H9 (cell line): ENCODE measurements at regions not wholly inside any gene's neighbourhood (a gene's known extent, or its start where the extent isn't known, plus 50 kb on each side); places are given as distances from the start of the nearest gene placed in this dataset.

ENCODE experiments used
- DNase-seq: peaks from one replicate; pipeline ENCODE4 v3.0.0-alpha.2; 2017
- H2AFZ ChIP-seq: one replicate; pipeline ENCODE4 v1.6.1; 2013; ENCODE audit warnings: mild to moderate bottlenecking, low read length, control low read depth, moderate library complexity
- H2AK5ac ChIP-seq: 2 replicates; pipeline ENCODE4 v1.6.1; 2013; ENCODE audit warnings: low read length, control low read depth, mixed read lengths; ENCODE audit not compliant: insufficient read length
- H2BK120ac ChIP-seq: one replicate; pipeline ENCODE4 v1.6.1; 2013; ENCODE audit warnings: low read depth, mild to moderate bottlenecking, low read length, control low read depth, inconsistent platforms; ENCODE audit not compliant: poor library complexity, severe bottlenecking
- H2BK12ac ChIP-seq: 2 replicates; pipeline ENCODE4 v1.6.1; 2013; ENCODE audit warnings: low read length, control low read depth, mixed read lengths, low read depth; ENCODE audit not compliant: insufficient read length
- H2BK15ac ChIP-seq: 2 replicates; pipeline ENCODE4 v1.6.1; 2013; ENCODE audit warnings: low read depth, low read length, control low read depth
- H2BK20ac ChIP-seq: one replicate; pipeline ENCODE4 v1.6.1; 2013; ENCODE audit warnings: low read depth, mild to moderate bottlenecking, low read length, control low read depth, inconsistent platforms; ENCODE audit not compliant: poor library complexity, severe bottlenecking
- H2BK5ac ChIP-seq: 2 replicates; pipeline ENCODE4 v1.6.1; 2013; ENCODE audit warnings: low read length, control low read depth, mixed read lengths; ENCODE audit not compliant: insufficient read length
- H3K14ac ChIP-seq: 2 replicates; pipeline ENCODE4 v1.6.1; 2013; ENCODE audit warnings: low read length, control low read depth; ENCODE audit not compliant: insufficient read depth
- H3K18ac ChIP-seq: 2 replicates; pipeline ENCODE4 v1.6.1; 2013; ENCODE audit warnings: low read depth, mild to moderate bottlenecking, mixed read lengths, low read length, control low read depth; ENCODE audit not compliant: insufficient read length
- H3K23ac ChIP-seq: 2 replicates; pipeline ENCODE4 v1.6.1; 2013; ENCODE audit warnings: low read length, control low read depth, mixed read lengths, low read depth; ENCODE audit not compliant: insufficient read length
- H3K23me2 ChIP-seq: 2 replicates; pipeline ENCODE4 v1.6.1; 2013; ENCODE audit warnings: low read depth, mild to moderate bottlenecking, mixed read lengths, low read length, control low read depth; ENCODE audit not compliant: insufficient read length, poor library complexity, severe bottlenecking
- H3K27ac ChIP-seq: 2 replicates; pipeline ENCODE4 v1.5.1; 2013; ENCODE audit warnings: low read length, control low read depth, mixed read lengths, low read depth; ENCODE audit not compliant: insufficient read length
- H3K27me3 ChIP-seq: 2 replicates; pipeline ENCODE4 v1.6.1; 2013; ENCODE audit warnings: low read length, control low read depth, inconsistent platforms; ENCODE audit not compliant: insufficient read depth
- H3K4ac ChIP-seq: 2 replicates; pipeline ENCODE4 v1.6.1; 2013; ENCODE audit warnings: low read depth, mild to moderate bottlenecking, control low read depth, inconsistent platforms, low read length, moderate library complexity
- H3K4me1 ChIP-seq: 2 replicates; pipeline ENCODE4 v1.6.1; 2013; ENCODE audit warnings: low read length, control low read depth, inconsistent platforms; ENCODE audit not compliant: insufficient read depth
- H3K4me2 ChIP-seq: 2 replicates; pipeline ENCODE4 v1.6.1; 2013; ENCODE audit warnings: low read length, control low read depth, mixed read lengths; ENCODE audit not compliant: insufficient read length, insufficient read depth
- H3K56ac ChIP-seq: 2 replicates; pipeline ENCODE4 v1.6.1; 2013; ENCODE audit warnings: low read depth, mild to moderate bottlenecking, mixed read lengths, low read length, control low read depth; ENCODE audit not compliant: insufficient read length
- H3K79me1 ChIP-seq: 2 replicates; pipeline ENCODE4 v1.6.1; 2013; ENCODE audit warnings: low read depth, mild to moderate bottlenecking, moderate library complexity, low read length, control low read depth, inconsistent platforms; ENCODE audit not compliant: insufficient read depth, poor library complexity, severe bottlenecking
- H3K79me2 ChIP-seq: 2 replicates; pipeline ENCODE4 v1.6.1; 2013; ENCODE audit warnings: low read length, control low read depth, inconsistent platforms; ENCODE audit not compliant: insufficient read depth
- H3K9ac ChIP-seq: 2 replicates; pipeline ENCODE4 v1.6.1; 2013; ENCODE audit warnings: low read length, control low read depth, mixed read lengths; ENCODE audit not compliant: insufficient read length; ENCODE audit errors: extremely low read depth
- H3K9me3 ChIP-seq: one replicate; pipeline ENCODE4 v1.6.1; 2013; ENCODE audit warnings: low read depth, low read length, inconsistent platforms; ENCODE audit not compliant: control insufficient read depth
- H3T11ph ChIP-seq: one replicate; pipeline ENCODE4 v1.6.1; 2013; ENCODE audit warnings: mild to moderate bottlenecking, low read length, control low read depth, inconsistent platforms
- H4K20me1 ChIP-seq: one replicate; pipeline ENCODE4 v1.6.1; 2013; ENCODE audit not compliant: control insufficient read depth, insufficient read length, insufficient read depth
- H4K5ac ChIP-seq: 2 replicates; pipeline ENCODE4 v1.6.1; 2013; ENCODE audit warnings: low read depth, mild to moderate bottlenecking, mixed read lengths, low read length, control low read depth; ENCODE audit not compliant: insufficient read length
- H4K8ac ChIP-seq: replicated peaks from 2 replicates; pipeline ENCODE4 v1.6.1; 2013; ENCODE audit warnings: low read length, control low read depth, mixed read lengths, low read depth; ENCODE audit not compliant: insufficient read length
- H4K91ac ChIP-seq: 2 replicates; pipeline ENCODE4 v1.6.1; 2013; ENCODE audit warnings: low read depth, mild to moderate bottlenecking, moderate library complexity, mixed read lengths, low read length, control low read depth; ENCODE audit not compliant: insufficient read length
- H3K27ac Mint-ChIP-seq, 3 experiments: 2 replicates in 2 of 3; 3 replicates in 1 of 3; pipeline ENCODE4 v1.8.0; 2020 to 2021; ENCODE audit warnings: mixed read lengths in 3 of 3, mild to moderate bottlenecking in 1 of 3, moderate library complexity in 1 of 3
- H3K27me3 Mint-ChIP-seq: 2 replicates; pipeline ENCODE4 v1.8.0; 2021; ENCODE audit warnings: low read depth, mild to moderate bottlenecking, moderate library complexity, mixed read lengths
- H3K36me3 Mint-ChIP-seq, 3 experiments: 2 replicates in 2 of 3; 3 replicates in 1 of 3; pipeline ENCODE4 v1.8.0; 2020 to 2021; ENCODE audit warnings: low read depth in 3 of 3, mixed read lengths in 3 of 3; ENCODE audit not compliant: insufficient read depth in 1 of 3
- H3K4me1 Mint-ChIP-seq, 2 experiments: 2 replicates each; pipeline ENCODE4 v1.8.0; 2020; ENCODE audit warnings: mixed read lengths in 2 of 2
- H3K4me3 Mint-ChIP-seq, 2 experiments: 2 replicates in 1 of 2; 3 replicates in 1 of 2; pipeline ENCODE4 v1.8.0; 2020 to 2021; ENCODE audit warnings: mild to moderate bottlenecking in 2 of 2, mixed read lengths in 2 of 2, moderate library complexity in 1 of 2
- H3K9me3 Mint-ChIP-seq, 2 experiments: 2 replicates in 1 of 2; 3 replicates in 1 of 2; pipeline ENCODE4 v1.8.0; 2020; ENCODE audit warnings: mild to moderate bottlenecking in 2 of 2, mixed read lengths in 2 of 2, moderate library complexity in 1 of 2
- CTCF ChIP-seq: fragments of 200-600 bp; sonication (generic); conservative IDR thresholded peaks from 3 replicates; pipeline ENCODE4 v1.8.0; 2021; ENCODE audit warnings: antibody characterized with exemption, mild to moderate bottlenecking
- WGBS: extraction: QIAGEN DNeasy Blood & Tissue Kit; methylation state at CpG from one replicate; pipeline ENCODE4 v1.1.7; 2013; ENCODE audit warnings: missing lambda C conversion rate, low lambda C conversion rate, mixed read lengths; ENCODE audit not compliant: insufficient read length; ENCODE audit errors: extremely low coverage; 5-methylcytosine and 5-hydroxymethylcytosine counted together

DNA sequence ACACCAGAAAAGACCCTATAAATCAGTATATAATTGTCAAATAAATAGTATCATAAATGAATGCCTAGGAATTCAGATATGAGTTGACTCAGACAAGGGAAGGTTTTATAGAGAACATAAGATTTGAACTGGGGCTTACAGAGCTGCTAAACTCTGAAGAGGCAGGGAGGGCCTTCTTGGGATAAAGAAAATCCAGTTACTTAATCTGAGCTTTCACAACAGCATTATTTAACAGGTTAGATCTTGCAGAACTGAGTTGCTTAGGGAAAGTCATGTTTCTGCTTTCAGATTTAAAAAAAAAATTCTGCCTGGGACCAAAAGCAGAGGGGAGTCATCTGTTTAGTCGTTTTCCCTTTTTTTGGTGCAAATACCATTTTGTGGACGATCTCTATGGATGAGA, 594.8 kb upstream of the FZD8 start:
- Histone ChIP-seq H3K18ac (no peak overlapping the region), H2BK12ac (no peak overlapping the region), H3K27me3 (no peaks in the 10 kb centered on the region), H2BK15ac (no peak overlapping the region), H4K8ac (no peak overlapping the region), H3K9me3 (no peaks in the 10 kb centered on the region), H2BK5ac (no peak overlapping the region), H3K4ac (no peak overlapping the region), H3K14ac (no peak overlapping the region), H3K79me2 (no peaks in the 10 kb centered on the region), H2BK20ac (no peak overlapping the region), H2AFZ (no peak overlapping the region), H3K9ac (no peak overlapping the region), H3K56ac (no peak overlapping the region), H3K4me2 (no peak overlapping the region), H4K91ac (no peak overlapping the region), H3T11ph (no peak overlapping the region), H3K4me1 (no peaks in the 10 kb centered on the region), H4K20me1 (no peaks in the 10 kb centered on the region), H3K27ac (no peak overlapping the region), H2AK5ac (no peak overlapping the region), H4K5ac (no peak overlapping the region), H2BK120ac (no peak overlapping the region), H3K79me1 (no peaks in the 10 kb centered on the region), H3K23me2 (no peaks in the 10 kb centered on the region), H3K23ac (no peak overlapping the region)
- Mint-ChIP-seq H3K4me3 (no peak overlapping the region), H3K27me3 (no peaks in the 10 kb centered on the region), H3K4me1 (no peaks in the 10 kb centered on the region), H3K36me3 (peaks cover 0 to 13% (median 7%) of the 10 kb centered on the region in 3 experiments; a peak in 4 of 7 replicates), H3K27ac (no peak overlapping the region), H3K9me3 (peaks cover 12 to 21% of the 10 kb centered on the region in 2 experiments)
- no peak for DNase-seq
- WGBS = no CpG with 5 or more reads among the region's 2 CpGs
- TF ChIP-seq CTCF = no peak
